NB4 (cell line): ENCODE measurements at regions not wholly inside any gene's neighbourhood (a gene's known extent, or its start where the extent isn't known, plus 50 kb on each side); places are given as distances from the start of the nearest gene placed in this dataset.
"Not testable (repeated sequence)": the region's sequence is repeated elsewhere in the genome, so short reads cannot be mapped to it uniquely, and the experiment has no call there.

ENCODE experiments used
- DNase-seq: peaks from one replicate; pipeline ENCODE4 v3.0.0; 2010; ENCODE audit warnings: low read depth
- H3K4me3 ChIP-seq: one replicate; pipeline ENCODE4 v1.5.1; 2011; ENCODE audit warnings: mild to moderate bottlenecking, low read depth, low read length, moderate library complexity
- MYC ChIP-seq: IDR thresholded peaks from 2 replicates; pipeline ENCODE4 v1.6.1; 2011; ENCODE audit warnings: low read depth, low read length
- POLR2A ChIP-seq: IDR thresholded peaks from 2 replicates; pipeline ENCODE4 v1.6.1; 2011; ENCODE audit warnings: mild to moderate bottlenecking; ENCODE audit not compliant: insufficient read length; ENCODE audit errors: extremely low read depth
- TF ChIP-seq, protein P1 (sequence below): IDR thresholded peaks from one replicate; pipeline ENCODE4 v1.5.1; 2012; ENCODE audit warnings: low read depth, low read length
- TF ChIP-seq, protein P2 (sequence below): IDR thresholded peaks from 2 replicates; pipeline ENCODE4 v1.6.1; 2011; ENCODE audit warnings: low read depth, low read length

DNA sequence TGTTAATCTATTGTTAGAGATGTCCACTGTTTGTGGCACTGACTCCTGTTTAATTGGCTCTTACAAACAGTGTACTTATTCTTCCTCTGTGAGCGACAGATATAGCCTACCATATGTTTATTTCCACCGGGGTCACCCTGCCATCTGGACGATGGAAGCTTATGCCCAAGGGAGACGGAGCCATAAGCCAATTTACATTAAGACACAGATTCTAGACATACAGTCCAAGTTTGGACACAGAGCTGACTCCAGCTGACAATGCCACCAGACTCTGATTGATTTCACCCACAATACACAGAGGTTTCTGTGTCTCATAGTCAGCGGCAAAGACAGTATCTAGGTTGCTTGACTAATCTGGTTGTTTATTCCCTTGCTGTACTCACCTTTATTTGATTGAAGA is 198.9 kb downstream of the ENC1 start:
- TF ChIP-seq MYC (no peak), POLR2A (no peak)
- TF ChIP-seq, protein P1, sequence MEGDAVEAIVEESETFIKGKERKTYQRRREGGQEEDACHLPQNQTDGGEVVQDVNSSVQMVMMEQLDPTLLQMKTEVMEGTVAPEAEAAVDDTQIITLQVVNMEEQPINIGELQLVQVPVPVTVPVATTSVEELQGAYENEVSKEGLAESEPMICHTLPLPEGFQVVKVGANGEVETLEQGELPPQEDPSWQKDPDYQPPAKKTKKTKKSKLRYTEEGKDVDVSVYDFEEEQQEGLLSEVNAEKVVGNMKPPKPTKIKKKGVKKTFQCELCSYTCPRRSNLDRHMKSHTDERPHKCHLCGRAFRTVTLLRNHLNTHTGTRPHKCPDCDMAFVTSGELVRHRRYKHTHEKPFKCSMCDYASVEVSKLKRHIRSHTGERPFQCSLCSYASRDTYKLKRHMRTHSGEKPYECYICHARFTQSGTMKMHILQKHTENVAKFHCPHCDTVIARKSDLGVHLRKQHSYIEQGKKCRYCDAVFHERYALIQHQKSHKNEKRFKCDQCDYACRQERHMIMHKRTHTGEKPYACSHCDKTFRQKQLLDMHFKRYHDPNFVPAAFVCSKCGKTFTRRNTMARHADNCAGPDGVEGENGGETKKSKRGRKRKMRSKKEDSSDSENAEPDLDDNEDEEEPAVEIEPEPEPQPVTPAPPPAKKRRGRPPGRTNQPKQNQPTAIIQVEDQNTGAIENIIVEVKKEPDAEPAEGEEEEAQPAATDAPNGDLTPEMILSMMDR = no peak
- TF ChIP-seq, protein P2, sequence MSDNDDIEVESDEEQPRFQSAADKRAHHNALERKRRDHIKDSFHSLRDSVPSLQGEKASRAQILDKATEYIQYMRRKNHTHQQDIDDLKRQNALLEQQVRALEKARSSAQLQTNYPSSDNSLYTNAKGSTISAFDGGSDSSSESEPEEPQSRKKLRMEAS = no peak
- no peak overlapping the region for H3K4me3 ChIP-seq
- DNase-seq = no peak

DNA sequence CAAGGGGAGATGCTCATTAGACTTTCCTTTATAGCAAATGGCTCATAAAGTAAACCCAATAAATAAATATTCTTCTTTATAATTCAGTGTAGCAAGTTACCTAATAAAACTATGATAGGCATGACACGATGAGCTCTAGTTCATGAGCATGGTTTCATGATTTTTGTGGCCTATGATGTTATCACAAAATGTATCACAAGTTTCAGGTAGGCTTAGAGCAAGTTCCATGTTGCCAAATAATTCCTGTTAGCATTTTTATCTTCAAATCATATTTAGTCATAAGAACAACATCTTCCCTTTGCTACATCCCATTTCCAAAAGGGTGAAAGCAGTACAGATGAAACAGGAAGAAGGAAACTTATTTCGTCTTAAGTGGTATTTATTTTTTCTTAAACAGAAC is 200.2 kb downstream of the ENC1 start:
- DNase-seq = no peak
- H3K4me3 ChIP-seq = no peak overlapping the region
- TF ChIP-seq MYC = no peak
- TF ChIP-seq, protein P1 = no peak

DNA sequence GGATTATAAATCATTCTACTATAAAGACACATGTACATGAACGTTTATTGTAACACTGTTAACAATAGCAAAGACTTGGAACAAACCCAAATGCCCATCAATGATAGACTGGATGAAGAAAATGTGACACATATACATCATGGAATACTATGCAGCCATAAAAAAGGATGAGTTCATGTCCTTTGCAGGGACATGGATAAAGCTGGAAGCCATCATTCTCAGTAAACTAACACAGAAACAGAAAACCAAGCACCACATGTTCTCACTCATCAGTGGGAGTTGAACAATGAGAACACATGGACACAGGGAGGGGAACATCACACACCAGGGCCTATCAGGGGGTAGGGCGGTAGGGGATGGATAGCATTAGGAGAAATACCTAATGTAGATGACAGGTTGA is 202.7 kb downstream of the ENC1 start:
- not testable (repeated sequence) for H3K4me3 ChIP-seq, DNase-seq

DNA sequence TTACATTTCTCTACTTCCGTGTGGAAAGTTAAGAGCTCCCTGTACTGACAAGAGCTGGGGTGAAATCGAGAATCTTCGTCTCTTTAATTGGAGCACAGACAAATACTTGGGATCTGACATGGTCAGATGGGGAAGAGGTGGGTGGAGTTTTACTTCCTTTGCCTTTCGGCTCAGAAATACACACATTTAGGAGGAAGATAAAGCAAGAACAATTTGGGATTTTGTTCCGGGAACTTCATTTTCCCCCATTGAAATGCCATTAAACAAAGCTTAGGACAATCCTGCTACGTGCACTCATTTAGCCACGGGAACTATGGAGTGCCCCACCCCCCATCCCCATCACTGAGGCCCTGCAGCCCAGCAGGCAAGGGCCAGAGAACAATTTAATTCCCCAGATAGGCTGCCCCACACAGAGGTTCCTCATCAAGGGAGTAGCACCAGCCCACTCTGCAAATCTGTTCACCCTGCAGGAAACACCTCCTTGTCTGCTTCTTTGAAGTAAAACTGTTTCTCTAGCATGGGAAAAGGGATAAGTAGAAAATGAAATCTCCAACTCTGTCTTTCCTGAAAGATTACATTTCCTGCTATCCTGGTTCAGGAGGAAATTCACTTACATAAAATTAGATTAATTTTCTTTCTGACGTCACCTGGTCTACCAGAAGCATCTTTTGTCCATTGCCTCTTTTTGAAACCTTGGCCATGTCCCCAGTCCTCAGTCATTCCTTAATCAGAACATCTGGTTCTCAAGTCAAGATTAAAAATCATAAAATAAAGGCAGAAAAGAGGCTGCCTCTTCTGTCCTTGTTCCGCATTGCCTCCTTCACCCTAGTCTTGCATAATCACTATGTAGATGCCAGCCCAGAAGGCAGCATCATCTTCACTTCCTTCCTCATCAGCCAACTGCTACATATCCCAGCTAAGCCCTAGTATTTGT is 206.4 kb downstream of the ENC1 start:
- TF ChIP-seq POLR2A = no peak
- peak; percentile 69 for DNase-seq
- H3K4me3 ChIP-seq = no peak overlapping the region

DNA sequence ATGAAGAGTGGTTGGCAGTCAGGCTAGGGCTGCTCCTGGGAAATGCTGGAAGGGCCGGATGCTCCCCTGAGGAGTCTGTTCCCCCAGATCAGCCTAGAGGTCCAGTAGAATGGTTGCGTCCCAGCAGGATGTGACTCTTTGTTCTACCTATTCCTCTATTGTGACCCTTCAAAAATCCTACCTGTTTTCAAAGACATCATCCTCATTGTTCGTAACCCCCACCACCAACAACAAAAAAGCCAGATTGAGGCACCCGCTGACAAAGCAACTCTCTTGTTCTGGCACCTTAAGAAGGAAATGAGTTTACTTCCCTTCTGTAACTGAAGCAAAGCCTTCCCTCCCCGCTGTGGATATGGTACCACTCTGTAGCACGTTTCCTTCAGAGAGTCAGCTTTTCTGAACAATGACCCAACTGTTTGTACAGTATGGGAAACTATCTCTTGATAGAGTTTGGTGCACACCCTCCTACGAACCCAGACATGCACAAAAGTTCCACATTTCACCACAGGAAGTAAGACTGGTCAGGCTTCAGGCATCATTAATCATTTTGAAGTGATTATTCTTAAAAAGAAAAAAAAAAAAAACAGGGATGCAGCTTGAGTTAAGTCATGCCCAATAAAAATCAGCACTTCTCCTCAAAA is 207.2 kb downstream of the ENC1 start:
- DNase-seq = peak; percentile 53
- TF ChIP-seq POLR2A (no peak), MYC (no peak)
- TF ChIP-seq, protein P2 = no peak
- TF ChIP-seq, protein P1 = no peak
- no peak overlapping the region for H3K4me3 ChIP-seq

DNA sequence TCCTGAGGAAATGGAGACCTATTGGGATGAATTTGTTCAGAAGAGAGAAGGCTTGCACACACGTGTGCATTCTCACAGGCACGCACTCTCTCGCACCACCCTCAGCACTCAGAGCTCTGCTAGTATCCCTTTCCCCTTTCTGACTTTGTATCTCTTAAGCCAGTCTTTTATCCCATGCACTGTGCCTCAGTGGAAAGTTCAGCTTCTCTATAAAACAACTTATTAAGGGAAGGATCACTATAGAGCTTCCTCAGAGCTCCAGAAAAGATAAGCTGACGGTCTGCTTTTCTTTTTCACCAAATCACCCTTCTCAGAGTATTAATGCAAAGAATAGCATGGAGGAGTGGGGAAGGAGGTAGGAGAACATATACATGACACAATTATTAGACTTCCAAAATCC is 207.8 kb downstream of the ENC1 start:
- no peak overlapping the region for H3K4me3 ChIP-seq
- TF ChIP-seq, protein P1 = no peak
- no peak for TF ChIP-seq MYC
- TF ChIP-seq, protein P2 = no peak
- TF ChIP-seq POLR2A = no peak
- no peak for DNase-seq

DNA sequence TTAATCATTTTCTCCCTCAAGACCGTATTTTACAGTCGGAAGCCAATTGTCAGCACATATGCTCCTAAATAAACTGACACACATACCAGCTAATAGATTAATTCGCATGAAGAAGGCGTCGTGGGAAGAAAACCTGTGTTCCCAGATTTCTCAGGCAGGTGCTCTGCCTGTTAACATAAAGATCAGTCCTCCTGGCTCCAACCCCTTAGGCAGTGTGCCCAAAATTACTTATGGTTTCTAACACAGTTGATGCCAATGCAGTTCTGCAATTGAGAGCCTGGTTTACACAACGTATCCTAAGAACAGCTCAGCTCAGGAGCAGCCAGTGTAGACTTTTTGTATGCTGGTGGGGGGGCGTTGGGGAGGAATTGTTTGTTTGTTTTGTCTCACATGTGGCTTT is 208.3 kb downstream of the ENC1 start:
- DNase-seq = no peak

More for the DNA sequence above, 208.3 kb downstream of the ENC1 start:
- TF ChIP-seq, protein P2 = no peak
- TF ChIP-seq, protein P1 = no peak
- TF ChIP-seq POLR2A (no peak), MYC (no peak)
- no peak overlapping the region for H3K4me3 ChIP-seq
